SU-DHL-6 (cell line): ENCODE measurements at regions not wholly inside any gene's neighbourhood (a gene's known extent, or its start where the extent isn't known, plus 50 kb on each side); places are given as distances from the start of the nearest gene placed in this dataset.
"Not testable (repeated sequence)": the region's sequence is repeated elsewhere in the genome, so short reads cannot be mapped to it uniquely, and the experiment has no call there.

Source experiments
- H2AFZ ChIP-seq: fragments of 200-600 bp; sonication (generic); 2 replicates; pipeline ENCODE4 v1.6.1; 2014; ENCODE audit warnings: low read depth, mild to moderate bottlenecking, moderate library complexity, mixed read lengths, antibody characterized with exemption, low read length; ENCODE audit not compliant: severe bottlenecking
- H3F3A ChIP-seq: fragments of 200-600 bp; shearing (Covaris generic); 2 replicates; pipeline ENCODE4 v1.6.0; 2016; ENCODE audit warnings: antibody characterized with exemption, mild to moderate bottlenecking; ENCODE audit not compliant: insufficient read depth
- H3K27ac ChIP-seq: fragments of 200-600 bp; sonication (generic); 2 replicates; pipeline ENCODE4 v1.5.1; 2016; ENCODE audit warnings: low read depth, mild to moderate bottlenecking, low read length, moderate library complexity, mixed read lengths
- H3K27me3 ChIP-seq: fragments of 200-600 bp; sonication (generic), shearing (Covaris generic); 2 replicates; pipeline ENCODE4 v1.6.0; 2014; ENCODE audit warnings: mild to moderate bottlenecking, low read length
- H3K36me3 ChIP-seq: fragments of 200-600 bp; sonication (generic); 2 replicates; pipeline ENCODE4 v1.6.1; 2014; ENCODE audit warnings: mild to moderate bottlenecking, low read length, mixed read lengths
- H3K4me2 ChIP-seq: fragments of 300-600, 200-600 bp; shearing (Covaris generic), sonication (generic); 2 replicates; pipeline ENCODE4 v1.6.0; 2014; ENCODE audit warnings: low read length, low read depth, mild to moderate bottlenecking; ENCODE audit not compliant: poor library complexity, severe bottlenecking
- H3K4me3 ChIP-seq: fragments of 200-600 bp; sonication (generic); 2 replicates; pipeline ENCODE4 v1.5.1; 2014; ENCODE audit warnings: antibody characterized with exemption, low read length, mild to moderate bottlenecking, mixed read lengths; ENCODE audit not compliant: insufficient read depth, poor library complexity, severe bottlenecking
- H3K79me2 ChIP-seq: fragments of 200-600 bp; sonication (generic); 2 replicates; pipeline ENCODE4 v1.6.1; 2014; ENCODE audit warnings: mild to moderate bottlenecking, low read length, moderate library complexity; ENCODE audit not compliant: insufficient read depth
- H3K9ac ChIP-seq: fragments of 200-600 bp; sonication (generic); 2 replicates; pipeline ENCODE4 v1.7.0; 2014; ENCODE audit warnings: mild to moderate bottlenecking, low read length
- H3K9me2 ChIP-seq: fragments of 200-600 bp; sonication (generic); replicated peaks from 2 replicates; pipeline ENCODE4 v1.6.1; 2014; ENCODE audit warnings: low read length; ENCODE audit not compliant: insufficient read depth
- H3K9me3 ChIP-seq: fragments of 200-600 bp; sonication (generic); 2 replicates; pipeline ENCODE4 v1.6.1; 2014; ENCODE audit warnings: low read length, mixed read lengths; ENCODE audit not compliant: insufficient read depth
- H4K20me1 ChIP-seq: fragments of 200-600 bp; sonication (generic); 2 replicates; pipeline ENCODE4 v1.6.1; 2014; ENCODE audit warnings: low read depth, mild to moderate bottlenecking, antibody characterized with exemption, low read length, moderate library complexity, mixed read lengths
- CTCF ChIP-seq: fragments of 200-600 bp; sonication (generic); IDR thresholded peaks from one replicate; pipeline ENCODE4 v1.5.1; 2017; ENCODE audit warnings: antibody characterized with exemption, mild to moderate bottlenecking, low read length, moderate library complexity; ENCODE audit not compliant: insufficient read depth, poor library complexity, severe bottlenecking
- EZH2phosphoT487 ChIP-seq: fragments of 200-600 bp; sonication (generic), shearing (Covaris generic); conservative IDR thresholded peaks from 2 replicates; pipeline ENCODE4 v1.6.1; 2018; ENCODE audit warnings: mild to moderate bottlenecking, antibody characterized with exemption, low read length, moderate library complexity, mixed read lengths

- TF ChIP-seq EZH2phosphoT487 (no peak), CTCF (no peak)
- Histone ChIP-seq H2AFZ (no peak overlapping the region), H3K9me2 (no peaks in the 10 kb centered on the region), H4K20me1 (no peaks in the 10 kb centered on the region), H3K79me2 (no peaks in the 10 kb centered on the region), H3K27me3 (no peaks in the 10 kb centered on the region), H3F3A (no peaks in the 10 kb centered on the region), H3K27ac (no peak overlapping the region), H3K4me2 (no peak overlapping the region), H3K36me3 (no peaks in the 10 kb centered on the region), H3K4me3 (no peak overlapping the region), H3K9me3 (no peaks in the 10 kb centered on the region), H3K9ac (no peak overlapping the region)
Measured at GRCh38 chr15:93762036-93762435, 469.3 kb upstream of the MCTP2 start.

- Histone ChIP-seq H4K20me1 (no peaks in the 10 kb centered on the region), H3K4me2 (no peak overlapping the region), H3K9me3 (no peaks in the 10 kb centered on the region), H3K27ac (no peak overlapping the region), H3K9ac (no peak overlapping the region), H3K79me2 (no peaks in the 10 kb centered on the region), H2AFZ (no peak overlapping the region), H3F3A (no peaks in the 10 kb centered on the region), H3K9me2 (no peaks in the 10 kb centered on the region), H3K4me3 (no peak overlapping the region), H3K36me3 (no peaks in the 10 kb centered on the region), H3K27me3 (no peaks in the 10 kb centered on the region)
- no peak for TF ChIP-seq EZH2phosphoT487
- no peak for TF ChIP-seq CTCF
Measured at GRCh38 chr15:93759629-93760028, 471.7 kb upstream of the MCTP2 start.

GRCh38 chr15:93758824-93759223 lies 472.5 kb upstream of the MCTP2 start:
- Histone ChIP-seq H3K27me3 (no peaks in the 10 kb centered on the region), H3K4me2 (no peak overlapping the region), H3K9me2 (no peaks in the 10 kb centered on the region), H4K20me1 (no peaks in the 10 kb centered on the region), H3K4me3 (no peak overlapping the region), H3K9me3 (no peaks in the 10 kb centered on the region), H2AFZ (no peak overlapping the region), H3K27ac (no peak overlapping the region), H3F3A (no peaks in the 10 kb centered on the region), H3K9ac (no peak overlapping the region), H3K36me3 (no peaks in the 10 kb centered on the region), H3K79me2 (no peaks in the 10 kb centered on the region)
- TF ChIP-seq EZH2phosphoT487 (no peak), CTCF (no peak)

GRCh38 chr15:93748710-93749109 lies 482.7 kb upstream of the MCTP2 start:
- Histone ChIP-seq H3K9me3 (no peaks in the 10 kb centered on the region), H3K27ac (no peak overlapping the region), H3K27me3 (no peaks in the 10 kb centered on the region), H4K20me1 (no peaks in the 10 kb centered on the region), H3K36me3 (no peaks in the 10 kb centered on the region), H3K4me2 (no peak overlapping the region), H3K4me3 (no peak overlapping the region), H3K9ac (no peak overlapping the region), H2AFZ (no peak overlapping the region), H3K9me2 (no peaks in the 10 kb centered on the region), H3K79me2 (no peaks in the 10 kb centered on the region), H3F3A (no peaks in the 10 kb centered on the region)
- TF ChIP-seq EZH2phosphoT487 (no peak), CTCF (no peak)

GRCh38 chr15:93734976-93735375 lies 496.4 kb upstream of the MCTP2 start:
- H3K27ac ChIP-seq, H3K79me2 ChIP-seq, H4K20me1 ChIP-seq, H3K9me2 ChIP-seq, H3K36me3 ChIP-seq, H3K4me2 ChIP-seq, H3K27me3 ChIP-seq, H3K4me3 ChIP-seq, H2AFZ ChIP-seq, H3K9ac ChIP-seq, H3F3A ChIP-seq, H3K9me3 ChIP-seq: not testable (repeated sequence)
